Endothelial cell (in vitro differentiated cells): ENCODE measurements at regions not wholly inside any gene's neighbourhood (a gene's known extent, or its start where the extent isn't known, plus 50 kb on each side); places are given as distances from the start of the nearest gene placed in this dataset.

Experiments
- DNase-seq: peaks from one replicate; pipeline ENCODE4 v3.0.0; 2021; ENCODE audit warnings: low spot score
- H3K27ac Mint-ChIP-seq: one replicate; pipeline ENCODE4 v1.8.0; 2021; ENCODE audit warnings: mixed read lengths, inconsistent platforms; ENCODE audit not compliant: unreplicated experiment
- H3K27me3 Mint-ChIP-seq: one replicate; pipeline ENCODE4 v1.8.0; 2021; ENCODE audit warnings: mild to moderate bottlenecking, moderate library complexity, mixed read lengths, inconsistent platforms; ENCODE audit not compliant: unreplicated experiment
- H3K36me3 Mint-ChIP-seq: one replicate; pipeline ENCODE4 v1.8.0; 2021; ENCODE audit warnings: mild to moderate bottlenecking, low read depth, mixed read lengths, inconsistent platforms; ENCODE audit not compliant: unreplicated experiment
- H3K4me1 Mint-ChIP-seq: one replicate; pipeline ENCODE4 v1.8.0; 2021; ENCODE audit warnings: mild to moderate bottlenecking, mixed read lengths, inconsistent platforms; ENCODE audit not compliant: unreplicated experiment
- H3K4me3 Mint-ChIP-seq: one replicate; pipeline ENCODE4 v1.8.0; 2021; ENCODE audit warnings: mild to moderate bottlenecking, mixed read lengths, inconsistent platforms; ENCODE audit not compliant: unreplicated experiment
- H3K9me3 Mint-ChIP-seq: one replicate; pipeline ENCODE4 v1.8.0; 2021; ENCODE audit warnings: mixed read lengths, inconsistent platforms; ENCODE audit not compliant: unreplicated experiment
- TF ChIP-seq, protein P1 (sequence below): fragments of 200-600 bp; sonication (generic); IDR thresholded peaks from one replicate; pipeline ENCODE4 v1.5.0; 2021; ENCODE audit warnings: antibody characterized with exemption; ENCODE audit not compliant: unreplicated experiment

GRCh38 chr18:78765142-78765541 is 214.5 kb upstream of the SALL3 start:
- Mint-ChIP-seq H3K4me1 (no peaks in the 10 kb centered on the region), H3K9me3 (peaks cover 42% of the 10 kb centered on the region), H3K4me3 (no peak overlapping the region), H3K27ac (no peak overlapping the region), H3K36me3 (peaks cover 13% of the 10 kb centered on the region), H3K27me3 (peaks cover 7% of the 10 kb centered on the region)
- TF ChIP-seq, protein P1, sequence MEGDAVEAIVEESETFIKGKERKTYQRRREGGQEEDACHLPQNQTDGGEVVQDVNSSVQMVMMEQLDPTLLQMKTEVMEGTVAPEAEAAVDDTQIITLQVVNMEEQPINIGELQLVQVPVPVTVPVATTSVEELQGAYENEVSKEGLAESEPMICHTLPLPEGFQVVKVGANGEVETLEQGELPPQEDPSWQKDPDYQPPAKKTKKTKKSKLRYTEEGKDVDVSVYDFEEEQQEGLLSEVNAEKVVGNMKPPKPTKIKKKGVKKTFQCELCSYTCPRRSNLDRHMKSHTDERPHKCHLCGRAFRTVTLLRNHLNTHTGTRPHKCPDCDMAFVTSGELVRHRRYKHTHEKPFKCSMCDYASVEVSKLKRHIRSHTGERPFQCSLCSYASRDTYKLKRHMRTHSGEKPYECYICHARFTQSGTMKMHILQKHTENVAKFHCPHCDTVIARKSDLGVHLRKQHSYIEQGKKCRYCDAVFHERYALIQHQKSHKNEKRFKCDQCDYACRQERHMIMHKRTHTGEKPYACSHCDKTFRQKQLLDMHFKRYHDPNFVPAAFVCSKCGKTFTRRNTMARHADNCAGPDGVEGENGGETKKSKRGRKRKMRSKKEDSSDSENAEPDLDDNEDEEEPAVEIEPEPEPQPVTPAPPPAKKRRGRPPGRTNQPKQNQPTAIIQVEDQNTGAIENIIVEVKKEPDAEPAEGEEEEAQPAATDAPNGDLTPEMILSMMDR = no peak
- no peak for DNase-seq

GRCh38 chr18:78765637-78766281 is 213.9 kb upstream of the SALL3 start:
- Mint-ChIP-seq H3K27me3 (peaks cover 7% of the 10 kb centered on the region), H3K9me3 (peaks cover 36% of the 10 kb centered on the region), H3K27ac (no peak overlapping the region), H3K36me3 (peaks cover 13% of the 10 kb centered on the region), H3K4me3 (no peak overlapping the region), H3K4me1 (no peaks in the 10 kb centered on the region)
- TF ChIP-seq, protein P1 = no peak
- no peak for DNase-seq

- H3K27me3 Mint-ChIP-seq = peaks cover 12% of the 10 kb centered on the region
- no peak overlapping the region for H3K27ac Mint-ChIP-seq
- H3K4me1 Mint-ChIP-seq = no peaks in the 10 kb centered on the region
- TF ChIP-seq, protein P1 = no peak
- peaks cover 39% of the 10 kb centered on the region for H3K9me3 Mint-ChIP-seq
- DNase-seq = no peak
- peaks cover 14% of the 10 kb centered on the region for H3K36me3 Mint-ChIP-seq
- no peak overlapping the region for H3K4me3 Mint-ChIP-seq
Measured at GRCh38 chr18:78766651-78767533, 212.7 kb upstream of the SALL3 start.

- TF ChIP-seq, protein P1 = no peak
- Mint-ChIP-seq H3K27ac (no peak overlapping the region), H3K9me3 (peaks cover 38% of the 10 kb centered on the region), H3K4me3 (no peak overlapping the region), H3K36me3 (peaks cover 17% of the 10 kb centered on the region), H3K27me3 (peaks cover 17% of the 10 kb centered on the region), H3K4me1 (no peaks in the 10 kb centered on the region)
- no peak for DNase-seq
Measured at GRCh38 chr18:78767648-78768071, 212.0 kb upstream of the SALL3 start.

- Mint-ChIP-seq H3K4me3 (no peak overlapping the region), H3K4me1 (no peaks in the 10 kb centered on the region), H3K9me3 (peaks cover 33% of the 10 kb centered on the region), H3K27me3 (peaks cover 17% of the 10 kb centered on the region), H3K27ac (no peak overlapping the region), H3K36me3 (peaks cover 17% of the 10 kb centered on the region)
- no peak for DNase-seq
- TF ChIP-seq, protein P1 = no peak
Measured at GRCh38 chr18:78768221-78768620, 211.4 kb upstream of the SALL3 start.
